NB4 (cell line): ENCODE measurements at regions not wholly inside any gene's neighbourhood (a gene's known extent, or its start where the extent isn't known, plus 50 kb on each side); places are given as distances from the start of the nearest gene placed in this dataset.

ENCODE experiments used
- CTCF ChIP-seq: IDR thresholded peaks from one replicate; pipeline ENCODE4 v1.5.1; 2012; ENCODE audit warnings: low read depth, low read length
- POLR2A ChIP-seq: IDR thresholded peaks from 2 replicates; pipeline ENCODE4 v1.6.1; 2011; ENCODE audit warnings: mild to moderate bottlenecking; ENCODE audit not compliant: insufficient read length; ENCODE audit errors: extremely low read depth

- TF ChIP-seq CTCF (no peak), POLR2A (no peak)
Observed at GRCh38 chr10:130739016-130739756, 572.3 kb downstream of the TCERG1L start.
